ENCODE measurements at regions not wholly inside any gene's neighbourhood (a gene's known extent, or its start where the extent isn't known, plus 50 kb on each side); places are given as distances from the start of the nearest gene placed in this dataset.

- DNase-seq (ENCODE audit: low read depth in 1 of 2, low spot score in 1 of 2) = no peak
Observed at GRCh38 chr18:54716586-54716985, 111.7 kb upstream of the RAB27B start.

DNA sequence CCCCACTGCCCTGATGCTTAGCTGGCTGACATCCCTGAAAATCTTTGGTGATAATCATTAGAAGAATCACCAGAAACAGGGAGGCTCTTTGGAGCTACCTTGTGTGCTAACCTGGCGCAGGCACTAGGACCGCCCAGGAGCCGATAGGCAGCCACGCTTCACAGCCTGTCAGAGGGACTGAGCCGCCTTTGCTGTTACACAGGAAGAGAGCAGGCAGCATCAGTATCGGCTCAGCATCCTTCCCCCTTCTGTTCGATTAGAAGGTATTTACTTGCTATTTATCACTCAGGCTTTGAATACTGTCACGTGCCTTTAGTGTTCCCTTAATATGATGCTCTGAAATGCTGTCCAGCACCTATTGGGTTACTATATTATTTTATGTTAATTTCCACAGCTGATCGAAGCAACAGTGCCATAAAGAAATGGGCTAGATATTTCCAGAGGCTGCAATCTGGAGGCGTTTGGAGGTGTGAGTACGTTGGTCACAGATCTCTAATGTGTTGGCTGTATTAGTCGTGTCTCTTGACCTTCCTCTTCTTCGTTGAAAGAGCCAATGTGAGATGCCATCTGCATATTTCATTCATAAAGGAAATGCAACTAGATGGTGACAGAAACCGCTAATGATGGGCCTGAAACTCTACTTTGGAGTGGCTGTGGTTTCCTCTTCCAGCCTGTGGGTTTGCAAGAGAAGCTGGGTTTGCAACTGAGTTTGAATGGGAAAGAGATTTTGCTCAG, 110.4 kb upstream of the RAB27B start:
- peak in 1 of 2 donors; percentile 13 for DNase-seq (ENCODE audit: low read depth in 1 of 2, low spot score in 1 of 2)

DNA sequence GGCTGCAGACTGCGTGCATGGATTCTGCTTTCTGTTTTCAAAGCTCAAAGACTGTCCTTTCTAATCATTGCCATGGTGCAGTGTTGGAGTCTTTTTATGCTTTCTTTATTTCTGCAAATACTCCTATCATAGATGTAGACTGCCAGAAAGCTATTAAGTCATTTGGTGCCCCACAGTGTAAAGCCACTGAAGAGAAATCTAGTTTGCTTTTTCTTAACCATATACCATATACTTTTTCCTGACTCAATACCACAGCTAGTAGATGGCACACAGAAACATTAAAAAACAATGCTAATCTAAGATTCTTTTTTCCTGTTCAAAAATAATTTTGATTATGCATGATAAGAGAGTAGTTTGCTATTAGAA, 109.9 kb upstream of the RAB27B start:
- DNase-seq (ENCODE audit: low read depth in 1 of 2, low spot score in 1 of 2) = no peak

- DNase-seq (ENCODE audit: low read depth in 1 of 2, low spot score in 1 of 2) = no peak
Observed at GRCh38 chr18:54720620-54721019, 107.7 kb upstream of the RAB27B start.

DNA sequence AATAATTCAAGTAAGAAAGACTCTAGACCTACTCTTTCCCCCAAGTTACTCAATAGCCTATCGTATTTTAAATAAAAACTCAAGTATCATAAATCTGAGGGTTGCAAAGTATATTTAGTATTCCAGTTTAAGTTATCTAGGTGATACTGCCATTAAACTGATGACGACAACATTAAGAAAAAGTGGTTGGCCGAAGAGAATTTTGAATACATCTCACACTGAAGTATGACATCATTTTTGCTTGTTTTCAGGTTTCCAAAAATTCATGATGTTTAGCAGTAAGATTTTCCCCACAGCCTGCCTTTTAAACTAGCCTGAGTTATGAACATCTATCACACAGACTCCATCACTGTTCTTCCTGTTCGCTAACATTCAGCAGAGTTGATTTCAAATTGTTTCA, 102.1 kb upstream of the RAB27B start:
- DNase-seq (ENCODE audit: low read depth in 1 of 2, low spot score in 1 of 2) = no peak

DNA sequence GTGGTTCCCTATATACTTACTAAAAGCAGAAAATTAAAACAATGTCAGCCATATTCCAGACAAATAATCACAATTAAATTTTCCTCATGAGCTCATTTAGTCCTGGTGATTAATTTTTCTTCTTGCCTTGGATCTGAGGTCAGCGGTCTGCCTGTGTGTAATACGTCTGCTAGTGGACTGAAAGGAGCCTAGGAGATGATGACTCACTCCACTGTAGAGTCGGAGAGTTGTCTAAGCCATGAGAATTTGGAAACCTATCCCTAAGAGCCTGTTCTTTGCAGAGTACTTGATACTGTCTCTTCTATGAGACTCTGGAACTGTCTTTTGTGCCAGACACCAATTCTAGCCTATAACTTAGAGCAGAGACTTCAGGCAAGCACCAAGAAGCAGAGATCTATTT, 94.2 kb upstream of the RAB27B start:
- DNase-seq (ENCODE audit: low read depth in 1 of 2, low spot score in 1 of 2) = no peak

GRCh38 chr18:54736981-54737380, 91.3 kb upstream of the RAB27B start:
- DNase-seq (ENCODE audit: low read depth in 1 of 2, low spot score in 1 of 2) = no peak

DNA sequence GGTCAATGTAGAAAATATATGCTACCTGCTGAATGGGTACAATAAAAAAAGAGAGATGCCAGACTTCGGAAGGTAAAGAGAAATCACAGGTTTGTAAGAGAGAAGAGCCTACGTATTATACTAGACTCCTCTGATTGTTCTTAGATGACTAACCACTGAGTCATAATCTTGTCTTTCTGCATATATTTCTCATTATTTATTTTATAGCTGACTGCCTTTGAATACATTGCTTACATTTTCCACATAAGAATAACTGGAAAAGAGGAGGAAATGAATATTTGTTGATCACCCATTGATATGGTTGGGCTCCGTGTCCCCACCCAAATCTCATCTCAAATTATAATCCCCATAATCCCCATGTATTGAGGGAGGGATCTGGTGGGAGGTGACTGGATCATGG, 90.3 kb upstream of the RAB27B start:
- DNase-seq (ENCODE audit: low read depth in 1 of 2, low spot score in 1 of 2) = no peak

DNA sequence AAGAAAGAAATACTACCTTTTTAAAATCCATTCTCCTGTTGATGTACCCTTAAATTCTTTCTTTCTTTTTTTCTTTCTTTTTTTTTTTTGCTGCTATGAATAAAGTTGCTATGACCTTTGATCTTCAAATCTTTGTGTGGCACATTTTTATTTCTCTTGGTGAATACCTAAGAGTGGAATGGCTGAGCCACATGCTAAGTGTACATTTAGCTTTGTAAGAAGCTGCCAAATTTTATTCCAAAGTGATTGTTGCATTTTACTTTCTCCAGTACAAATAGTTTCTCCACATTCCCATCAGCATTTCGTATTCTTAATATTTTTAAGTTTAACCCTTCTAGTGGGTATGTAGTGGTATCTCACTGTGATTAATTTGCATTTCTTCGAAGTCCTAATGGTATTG, 88.8 kb upstream of the RAB27B start:
- no peak for DNase-seq (ENCODE audit: low read depth in 1 of 2, low spot score in 1 of 2)

GRCh38 chr18:54740136-54740846, 88.0 kb upstream of the RAB27B start:
- DNase-seq (ENCODE audit: low read depth in 1 of 2, low spot score in 1 of 2) = no peak

GRCh38 chr18:54742120-54742519, 86.2 kb upstream of the RAB27B start:
- DNase-seq (ENCODE audit: low read depth in 1 of 2, low spot score in 1 of 2) = no peak

GRCh38 chr18:54742659-54743604, 85.3 kb upstream of the RAB27B start:
- DNase-seq (ENCODE audit: low read depth in 1 of 2, low spot score in 1 of 2) = no peak

DNA sequence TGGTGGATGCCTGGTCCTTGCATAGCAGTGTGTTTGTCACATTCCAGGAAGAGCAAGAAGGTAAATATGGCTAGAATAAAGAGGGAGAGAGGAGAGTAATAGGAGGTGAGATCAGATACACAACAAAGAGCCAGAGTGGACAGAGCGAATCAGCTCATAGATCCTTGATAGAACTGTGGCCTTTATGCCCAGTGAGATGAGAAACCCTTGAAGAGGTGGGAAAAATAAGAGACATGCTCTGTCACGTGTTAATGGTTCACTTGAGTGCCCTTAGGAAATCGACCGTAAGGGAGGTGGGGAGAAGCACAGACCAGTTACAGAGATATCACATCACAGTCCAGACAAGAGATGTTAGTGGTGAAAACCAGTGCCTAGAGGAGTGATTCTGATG, 84.7 kb upstream of the RAB27B start:
- DNase-seq (ENCODE audit: low read depth in 1 of 2, low spot score in 1 of 2) = no peak

- no peak for DNase-seq (ENCODE audit: low read depth in 1 of 2, low spot score in 1 of 2)
Observed at GRCh38 chr18:54749291-54749690, 79.0 kb upstream of the RAB27B start.

DNA sequence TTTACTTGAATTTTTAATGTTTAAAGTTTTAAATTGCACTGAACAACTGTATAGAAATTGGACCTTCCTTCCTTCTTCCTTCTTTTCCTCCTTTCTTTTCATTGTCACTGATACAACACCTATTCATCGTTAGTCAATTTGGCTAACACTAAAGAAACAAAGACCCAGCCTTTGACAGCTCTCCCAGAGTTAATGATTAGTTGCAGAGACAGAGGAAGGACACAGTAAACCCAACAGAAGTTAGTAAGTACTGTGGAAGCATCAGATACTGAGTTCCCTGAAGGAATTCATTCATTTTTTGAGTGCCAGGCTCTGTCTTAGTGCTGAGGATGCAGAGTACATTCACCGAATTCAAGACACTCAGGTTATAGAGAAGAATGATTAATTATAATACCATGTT, 77.9 kb upstream of the RAB27B start:
- DNase-seq (ENCODE audit: low read depth in 1 of 2, low spot score in 1 of 2) = no peak

DNA sequence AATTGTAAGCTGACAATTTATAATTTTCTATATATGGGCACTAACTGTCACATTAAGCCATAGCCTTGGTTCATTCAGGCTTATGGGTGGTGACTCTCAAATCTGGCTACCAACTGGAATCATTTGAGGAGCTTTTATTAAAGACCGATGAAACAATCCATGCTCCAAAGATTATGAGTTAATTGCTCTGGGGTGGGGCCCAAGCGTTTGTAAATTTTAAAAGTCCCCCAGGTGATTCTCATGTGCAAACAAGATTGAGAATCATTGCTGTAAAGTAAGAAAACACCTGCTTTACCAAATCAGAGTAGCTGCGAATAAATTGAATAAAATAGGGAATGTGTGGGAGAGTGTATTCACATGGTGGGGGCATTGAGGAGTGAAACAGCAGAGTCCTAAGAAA, 76.1 kb upstream of the RAB27B start:
- no peak for DNase-seq (ENCODE audit: low read depth in 1 of 2, low spot score in 1 of 2)

- no peak for DNase-seq (ENCODE audit: low read depth in 1 of 2, low spot score in 1 of 2)
Observed at GRCh38 chr18:54755456-54755855, 72.8 kb upstream of the RAB27B start.

DNA sequence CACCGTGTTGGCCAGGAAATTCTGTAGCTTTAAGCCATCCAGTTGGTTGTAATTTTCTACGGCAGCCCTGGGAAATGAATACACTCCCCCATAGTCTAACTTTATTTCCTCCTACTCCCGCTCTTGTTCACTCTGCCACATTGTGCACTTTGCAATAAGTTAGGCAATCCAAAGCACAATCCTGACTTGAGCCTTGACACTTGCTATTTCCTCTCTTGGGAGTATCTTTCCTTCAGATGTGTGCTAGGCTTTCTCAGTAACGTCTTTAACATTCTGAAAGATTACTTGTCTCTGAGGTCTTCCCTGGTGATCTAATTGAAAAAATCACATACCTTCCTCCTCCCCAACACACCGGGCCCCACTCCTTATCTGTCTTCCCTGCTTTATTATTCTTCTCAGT, 65.9 kb upstream of the RAB27B start:
- no peak for DNase-seq (ENCODE audit: low read depth in 1 of 2, low spot score in 1 of 2)

GRCh38 chr18:54764786-54765185, 63.5 kb upstream of the RAB27B start:
- no peak for DNase-seq (ENCODE audit: low read depth in 1 of 2, low spot score in 1 of 2)

DNA sequence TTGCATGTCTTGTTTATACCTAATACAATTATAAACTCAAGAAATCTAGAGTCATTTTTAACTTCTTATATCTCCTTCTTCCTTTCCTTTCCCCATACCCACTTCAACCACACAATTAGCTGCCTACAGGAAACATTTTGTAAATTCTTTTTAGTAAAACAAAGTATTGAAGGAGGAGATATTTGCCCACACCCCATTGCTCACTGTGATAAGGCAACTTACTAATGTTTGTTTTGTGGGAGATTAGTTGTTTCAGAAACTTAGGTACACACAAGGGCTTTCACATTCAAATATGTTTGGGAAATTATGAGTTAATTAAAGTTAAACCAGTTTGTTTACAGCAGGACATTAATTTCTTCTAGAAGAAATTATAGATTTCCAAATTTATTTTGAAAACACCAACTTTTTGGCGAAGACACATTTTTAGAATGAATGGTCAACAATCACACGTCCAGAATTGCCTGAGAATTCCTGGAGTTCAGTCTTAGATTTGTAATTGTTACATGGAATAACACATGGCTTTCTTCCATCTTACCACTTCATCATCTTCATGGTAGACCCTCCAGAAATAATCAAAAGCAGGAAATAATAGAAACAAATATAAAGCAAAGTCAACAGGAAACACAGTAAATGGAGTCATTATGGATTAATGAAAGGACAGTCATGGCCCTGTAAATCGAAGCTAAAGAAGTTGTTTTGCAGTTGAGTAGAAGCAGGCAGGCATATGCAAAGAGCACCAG, 62.5 kb upstream of the RAB27B start:
- DNase-seq (ENCODE audit: low read depth in 1 of 2, low spot score in 1 of 2) = no peak

DNA sequence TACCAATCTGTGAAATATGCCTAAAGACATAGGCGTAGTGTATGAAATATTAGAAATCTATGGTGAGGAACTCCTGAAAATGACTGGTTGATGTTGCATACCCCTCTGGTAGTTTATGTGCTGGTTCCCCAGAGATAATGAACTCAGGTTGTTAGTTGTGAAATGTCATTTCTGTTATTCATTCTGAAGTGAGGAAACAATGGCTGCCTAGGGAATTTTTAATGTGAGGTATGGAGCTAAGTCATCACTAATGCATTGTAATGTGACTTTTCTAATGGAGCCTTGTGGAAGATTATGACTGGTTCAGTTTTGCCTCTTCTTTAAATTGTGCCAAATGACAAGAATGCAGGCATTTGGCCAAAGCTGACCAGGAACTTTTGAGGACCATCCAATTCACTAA, 61.6 kb upstream of the RAB27B start:
- no peak for DNase-seq (ENCODE audit: low read depth in 1 of 2, low spot score in 1 of 2)
